ENCODE measurements at regions not wholly inside any gene's neighbourhood (a gene's known extent, or its start where the extent isn't known, plus 50 kb on each side); places are given as distances from the start of the nearest gene placed in this dataset.

DNA sequence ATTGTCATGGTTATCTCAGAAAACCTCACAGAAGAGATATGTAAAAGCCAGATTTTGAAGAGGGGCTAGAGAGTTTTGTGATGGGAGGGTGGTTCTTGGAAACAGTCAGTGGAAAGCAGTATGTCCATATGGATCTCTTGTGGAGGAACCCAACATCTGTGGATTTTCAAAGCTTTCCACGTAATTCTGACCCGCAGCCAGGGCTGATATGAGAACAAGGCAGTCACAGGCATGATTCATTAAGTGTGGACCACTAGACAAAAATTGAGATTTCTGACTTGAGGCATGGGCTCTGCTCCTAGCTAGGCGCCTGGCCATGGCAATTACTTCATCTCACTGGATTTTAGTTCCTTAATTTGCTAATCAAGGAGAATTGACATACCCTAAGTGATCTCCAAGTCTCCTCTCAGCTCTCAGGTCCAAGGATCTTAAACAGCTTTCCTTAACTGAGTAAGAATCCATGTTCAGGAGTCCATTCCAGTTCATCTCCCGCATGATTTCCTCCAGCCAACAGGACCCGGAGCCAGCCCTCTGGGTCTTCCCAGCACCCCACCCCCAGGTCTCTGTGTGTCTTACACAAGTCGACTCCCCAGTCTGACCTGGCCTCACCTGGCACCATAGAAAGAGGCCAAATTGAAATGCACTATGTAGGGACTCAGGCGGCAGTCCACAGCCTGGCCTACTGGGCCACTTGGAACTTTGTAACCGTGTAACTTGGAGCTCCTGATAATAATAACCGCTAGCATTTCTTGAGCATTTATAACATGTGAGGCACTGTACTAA is 176.3 kb upstream of the PARP11 start:
- no peak for DNase-seq (ENCODE audit: low spot score)

DNA sequence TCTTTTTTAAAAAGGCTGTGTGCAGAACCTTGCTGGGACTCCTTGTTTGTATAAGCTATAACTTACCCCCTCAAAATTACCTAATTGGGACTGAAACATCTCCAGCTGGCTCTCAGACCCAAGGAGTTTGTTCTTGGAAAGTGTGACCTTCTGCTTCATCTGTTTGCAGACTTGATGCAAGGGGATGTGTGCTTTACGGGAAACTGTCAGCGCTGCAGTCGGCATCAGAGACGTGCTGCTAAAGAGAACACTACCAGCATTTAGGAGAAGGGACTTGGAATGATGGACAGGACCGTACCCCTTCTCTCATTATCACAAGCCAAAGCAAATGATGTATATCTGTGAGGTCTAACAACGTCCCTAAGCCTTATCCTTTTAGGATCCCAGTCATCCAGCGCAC is 174.2 kb upstream of the PARP11 start:
- DNase-seq (ENCODE audit: low spot score), result no peak

DNA sequence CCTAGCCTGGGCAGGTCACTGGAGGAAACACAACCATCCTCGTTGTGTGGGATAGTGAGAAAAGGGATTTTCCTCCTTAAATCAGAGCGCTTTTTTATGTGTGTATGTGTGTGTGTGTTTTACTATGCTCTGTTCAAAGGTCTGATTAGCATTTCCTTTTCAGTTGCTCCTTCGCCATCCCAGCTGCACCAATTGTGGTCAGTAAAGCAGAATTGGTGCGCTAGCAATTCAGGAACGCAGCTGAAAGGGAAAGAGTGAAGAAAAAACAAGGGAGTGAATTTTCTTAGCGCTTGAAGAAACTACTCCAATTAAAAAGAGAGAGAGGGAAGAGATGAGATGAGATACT is 173.3 kb upstream of the PARP11 start:
- no peak for DNase-seq (ENCODE audit: low spot score)

DNA sequence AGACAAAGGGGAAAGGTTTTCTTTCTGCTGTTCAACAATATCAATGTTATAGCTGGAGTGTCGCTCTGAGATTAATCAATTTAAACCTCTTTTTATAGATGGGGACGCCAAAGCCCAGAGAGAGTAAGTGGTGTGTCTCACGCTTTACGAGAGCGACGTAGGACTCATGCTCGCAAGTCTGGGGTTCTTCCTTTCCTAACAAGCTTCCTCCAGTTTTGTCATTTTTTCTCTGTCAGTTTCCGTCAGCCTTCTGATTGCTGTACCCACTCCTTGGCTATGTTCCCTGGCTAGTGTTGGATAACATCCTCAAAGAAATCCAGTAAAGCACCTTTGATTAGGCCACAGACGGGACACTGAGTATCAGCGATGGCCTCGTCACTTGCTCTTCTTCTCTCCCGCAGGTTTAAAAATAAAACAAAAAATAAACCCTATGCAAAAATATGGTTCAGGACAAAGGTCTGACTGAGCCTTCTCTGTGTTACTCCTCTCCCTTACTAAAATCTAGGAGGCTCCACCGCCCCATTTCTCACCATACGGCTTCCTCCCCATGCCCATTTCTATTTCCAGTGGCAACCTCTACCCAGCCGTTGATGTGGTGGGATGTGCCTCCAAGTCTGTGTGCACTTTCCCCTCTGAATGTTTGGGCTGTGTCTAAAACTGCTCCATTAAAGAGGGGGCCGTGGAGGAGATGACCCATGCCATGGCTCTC is 172.7 kb upstream of the PARP11 start:
- DNase-seq (ENCODE audit: low spot score), result no peak

DNA sequence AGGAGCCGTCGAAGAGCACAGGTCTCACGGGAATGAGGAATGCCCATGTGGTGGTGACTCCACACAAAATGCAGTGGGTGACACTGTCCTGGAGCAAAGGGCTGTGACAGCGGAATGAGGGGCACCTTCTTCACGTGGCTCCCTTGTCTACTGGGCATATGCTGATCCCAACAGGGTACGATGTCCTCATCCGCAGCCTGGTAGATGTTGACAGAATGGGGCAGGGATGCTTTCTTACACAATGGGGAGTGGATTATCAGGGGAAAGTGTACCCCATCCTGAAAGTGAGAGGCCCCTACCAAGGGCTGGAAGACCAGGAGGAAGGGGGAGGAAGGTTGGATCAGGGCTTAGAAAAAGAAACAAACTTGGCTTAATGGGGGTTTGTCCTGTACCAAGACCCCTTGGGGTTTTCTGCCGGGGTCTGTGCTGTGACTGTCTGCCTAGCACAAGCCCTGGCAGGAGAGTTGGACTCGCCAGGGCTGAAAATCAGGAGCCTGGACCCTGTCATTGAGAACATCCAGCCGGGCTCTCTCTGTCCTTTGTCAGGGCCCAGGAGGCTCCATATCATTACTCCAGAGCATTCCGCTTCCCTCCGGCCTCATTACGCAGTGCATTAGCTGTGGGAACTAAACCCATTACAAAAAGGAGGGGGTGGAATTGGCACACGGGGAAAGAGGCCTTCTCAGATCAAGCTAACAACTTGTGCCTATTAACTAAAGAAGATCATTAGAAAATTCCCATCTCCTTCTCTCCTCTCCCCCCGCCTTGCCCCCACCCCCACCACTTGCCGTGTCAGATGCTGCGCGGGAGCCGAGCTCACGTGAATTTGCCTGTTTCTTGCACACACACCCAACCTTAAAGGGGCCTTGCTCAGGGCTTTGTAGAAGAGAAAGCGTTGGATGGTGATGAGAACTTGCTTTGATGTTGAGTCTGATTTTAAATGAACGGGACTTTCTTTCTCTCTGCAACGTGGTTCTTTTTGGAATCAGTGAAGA is 171.8 kb upstream of the PARP11 start:
- DNase-seq (ENCODE audit: low spot score), result no peak

DNA sequence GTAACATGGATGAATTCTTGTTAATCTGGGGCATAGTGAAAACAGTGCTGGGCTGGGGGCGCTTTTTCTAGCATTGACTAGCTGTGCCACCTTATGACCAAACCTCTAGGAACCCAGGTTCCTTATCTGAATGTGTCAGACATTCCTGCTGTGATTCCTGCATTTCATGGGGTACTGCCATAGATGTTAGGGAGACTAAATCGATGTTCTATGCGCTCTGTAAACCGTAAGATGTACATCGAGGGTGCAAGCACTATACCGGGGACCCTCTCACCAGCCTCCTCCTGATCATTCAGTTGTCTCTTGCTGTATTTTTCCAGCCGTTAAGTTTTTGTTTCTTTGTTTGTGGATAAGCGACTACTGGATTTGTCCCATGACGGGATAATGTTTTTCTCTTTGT is 170.9 kb upstream of the PARP11 start:
- DNase-seq (ENCODE audit: low spot score), result no peak

DNA sequence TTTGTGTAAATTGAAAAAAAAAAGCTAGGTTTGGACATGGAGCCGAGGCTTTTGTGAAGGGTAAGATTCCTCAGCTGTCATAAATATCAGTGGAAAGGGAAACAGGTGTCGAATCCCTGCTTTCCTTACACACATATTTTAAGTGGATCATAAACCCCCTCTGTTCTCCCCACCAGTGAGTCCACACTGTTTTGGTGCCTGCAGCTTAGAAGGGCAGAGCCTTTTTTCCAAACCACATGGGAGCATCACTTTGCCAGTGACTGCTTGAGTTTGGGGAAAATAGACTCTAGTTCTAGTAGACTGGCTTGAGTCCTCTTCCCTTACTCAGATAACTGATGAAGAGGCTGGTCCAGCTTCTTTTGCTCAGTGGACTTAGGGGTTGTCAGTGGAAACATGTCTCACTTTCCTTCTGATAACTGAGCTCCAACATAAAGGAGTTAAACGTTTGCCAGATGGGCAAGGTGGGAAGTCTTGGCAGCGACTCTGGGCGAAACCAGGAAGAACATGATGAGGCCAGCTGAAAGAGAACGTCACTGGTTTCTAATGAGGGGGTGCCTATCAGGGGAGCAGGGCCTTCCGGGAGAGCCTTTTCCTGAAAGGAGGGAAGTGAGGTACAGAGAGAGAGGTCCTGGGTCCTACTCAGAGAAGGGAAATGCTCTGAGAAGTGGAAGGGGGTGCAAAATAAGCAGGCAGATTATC is 168.1 kb upstream of the PARP11 start:
- DNase-seq (ENCODE audit: low spot score), result no peak

DNA sequence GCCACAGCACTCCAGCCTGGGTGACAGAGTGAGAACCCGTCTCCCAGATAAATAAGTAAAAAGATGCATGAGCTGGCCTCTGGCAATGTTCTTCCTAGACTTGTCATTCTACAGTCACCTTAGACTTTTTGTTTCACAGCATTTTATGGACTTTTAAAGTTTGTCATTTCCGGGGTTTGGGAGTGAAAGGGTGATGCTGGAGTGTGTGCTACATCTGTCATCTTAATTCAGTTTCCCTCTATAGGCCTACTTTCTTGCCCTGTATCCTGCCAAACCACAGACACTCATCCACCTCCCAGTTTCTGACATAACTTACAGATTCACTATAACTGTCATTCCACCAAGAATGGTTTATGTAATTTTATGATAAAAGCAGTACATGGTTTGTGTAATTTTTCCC is 166.7 kb upstream of the PARP11 start:
- no peak for DNase-seq (ENCODE audit: low spot score)

DNA sequence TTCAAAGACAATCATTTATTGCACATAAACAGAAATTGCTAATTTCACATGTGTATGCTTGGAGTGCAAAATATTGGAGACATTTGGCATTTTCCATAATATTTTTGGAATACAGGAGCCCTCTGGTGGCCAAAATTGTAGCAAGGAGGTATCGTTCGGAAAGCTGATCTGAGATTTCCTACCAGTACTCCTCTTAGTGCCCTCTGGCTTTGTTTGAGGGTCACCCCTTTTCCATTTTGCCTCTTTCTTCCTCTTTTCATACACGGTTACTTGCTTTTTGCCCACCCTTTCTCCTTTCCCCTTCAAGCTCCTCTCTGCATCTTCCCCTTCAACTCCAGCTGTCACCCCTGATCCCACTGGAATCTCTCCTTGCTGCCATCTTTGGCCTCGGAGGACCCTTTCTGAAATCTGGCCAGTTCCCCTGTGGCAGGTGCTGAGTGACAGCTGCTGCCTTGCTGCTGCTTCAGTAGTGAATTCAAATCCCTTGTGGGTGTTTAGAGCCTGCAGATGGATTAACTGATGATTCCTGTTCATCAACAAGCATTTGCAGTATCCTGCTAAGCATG is 164.6 kb upstream of the PARP11 start:
- no peak for DNase-seq (ENCODE audit: low spot score)

DNA sequence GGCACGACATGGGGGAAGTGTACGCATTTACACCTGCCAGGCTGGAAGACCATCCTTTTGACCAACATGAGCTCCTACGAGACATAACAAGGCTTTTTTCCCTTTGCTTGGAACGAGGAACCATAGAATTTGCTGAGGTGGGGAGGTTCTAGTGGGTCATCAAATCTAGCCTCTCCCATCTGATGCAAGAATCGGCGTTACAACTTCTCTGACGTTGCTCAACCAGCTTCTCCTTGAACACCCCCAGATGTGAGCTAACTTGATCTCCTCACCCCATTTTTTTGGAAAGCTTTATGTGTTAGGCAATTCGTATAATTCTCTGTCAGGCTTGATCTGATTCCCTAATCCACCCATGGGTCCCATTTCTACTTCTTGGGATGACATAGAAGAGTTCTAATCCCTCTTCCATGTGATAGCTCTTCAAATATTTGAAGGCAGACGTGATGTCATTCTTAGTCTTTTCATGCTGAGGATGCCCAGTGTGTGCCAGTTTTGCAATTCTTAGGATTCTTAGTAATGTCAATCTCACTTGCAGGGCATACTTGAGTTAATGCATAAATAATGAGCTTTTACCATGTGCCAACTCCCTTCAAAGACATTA is 163.6 kb upstream of the PARP11 start:
- DNase-seq (ENCODE audit: low spot score), result no peak

DNA sequence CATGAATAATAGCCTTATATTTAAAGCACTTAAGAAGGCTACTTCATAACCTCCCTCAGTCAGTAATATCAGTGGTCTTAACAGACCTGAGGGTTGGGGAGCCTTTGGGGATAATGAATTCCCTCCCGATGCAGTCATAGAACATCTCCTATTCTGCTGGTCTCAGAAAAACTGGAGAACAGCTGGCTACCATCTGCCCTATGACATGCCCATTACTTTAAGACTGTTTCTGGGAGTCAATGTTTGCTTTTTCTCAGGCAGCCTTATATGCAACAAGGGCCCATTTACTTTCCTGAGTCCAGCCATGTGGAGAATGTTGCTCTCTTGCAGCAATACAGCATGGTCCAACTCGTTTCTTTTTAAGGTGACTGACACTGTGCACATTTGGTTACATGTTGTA is 161.7 kb upstream of the PARP11 start:
- DNase-seq (ENCODE audit: low spot score), result no peak

DNA sequence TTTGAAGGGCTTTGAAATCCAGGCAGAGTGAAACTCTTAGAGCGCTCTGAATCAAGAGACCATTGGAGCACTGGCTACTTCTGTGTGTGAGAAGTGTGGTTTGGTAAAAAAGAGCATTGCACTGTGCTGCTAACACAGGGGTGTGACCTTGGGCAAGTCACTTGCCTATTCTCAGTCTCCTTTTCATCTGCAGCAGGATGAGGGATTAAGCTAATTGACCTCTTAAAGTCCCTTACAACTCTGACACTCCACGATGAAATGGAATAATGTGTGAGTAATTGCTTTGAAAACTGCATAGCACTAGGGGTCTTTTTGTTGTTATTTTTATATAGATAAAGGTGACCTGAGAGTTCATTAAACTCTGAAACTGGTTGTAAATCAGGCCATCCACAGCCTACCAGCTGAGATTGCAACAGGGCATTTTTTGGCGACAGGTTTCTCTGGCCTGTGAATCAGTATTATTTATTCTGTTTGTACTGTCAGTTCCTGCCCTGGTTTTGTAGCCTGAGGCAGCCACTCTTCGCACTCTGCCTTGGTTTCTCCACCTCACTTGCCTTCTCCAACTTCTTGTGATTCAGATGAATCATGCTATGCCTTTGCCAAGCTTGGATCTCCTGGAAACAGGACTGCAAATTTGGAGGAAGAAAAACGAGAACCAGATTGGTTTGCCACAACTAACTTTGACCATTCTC is 159.9 kb upstream of the PARP11 start:
- no peak for DNase-seq (ENCODE audit: low spot score)

DNA sequence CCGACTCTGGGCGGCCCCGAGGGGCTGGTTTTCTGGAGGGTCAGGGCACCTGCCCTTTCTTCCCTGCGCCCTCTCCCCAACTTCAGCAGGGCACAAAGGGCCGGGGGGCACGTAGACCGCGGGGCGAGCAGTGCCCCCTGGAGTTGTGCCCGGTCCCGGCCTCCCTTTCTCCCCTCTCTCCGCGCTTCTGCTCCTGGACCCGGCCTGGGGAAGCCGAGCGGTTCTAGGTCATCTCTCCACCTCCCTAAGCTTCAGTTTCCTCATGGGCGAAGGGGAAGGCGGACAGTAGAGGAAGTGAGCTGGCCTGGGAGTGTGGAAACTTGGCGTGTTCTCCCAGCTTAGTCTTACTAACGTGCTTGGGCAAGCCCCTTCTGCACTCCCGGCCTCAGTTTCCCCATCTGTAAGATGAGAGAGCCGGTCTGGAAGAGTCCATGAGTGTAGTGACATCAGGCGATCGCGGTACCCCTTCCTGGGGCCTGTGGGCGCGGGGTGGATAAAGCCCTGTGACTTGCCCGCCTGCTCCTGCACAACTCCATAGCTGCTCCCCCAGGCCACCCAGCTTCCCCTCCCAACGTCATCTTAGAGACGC is 158.6 kb upstream of the PARP11 start:
- no peak for DNase-seq (ENCODE audit: low spot score)

DNA sequence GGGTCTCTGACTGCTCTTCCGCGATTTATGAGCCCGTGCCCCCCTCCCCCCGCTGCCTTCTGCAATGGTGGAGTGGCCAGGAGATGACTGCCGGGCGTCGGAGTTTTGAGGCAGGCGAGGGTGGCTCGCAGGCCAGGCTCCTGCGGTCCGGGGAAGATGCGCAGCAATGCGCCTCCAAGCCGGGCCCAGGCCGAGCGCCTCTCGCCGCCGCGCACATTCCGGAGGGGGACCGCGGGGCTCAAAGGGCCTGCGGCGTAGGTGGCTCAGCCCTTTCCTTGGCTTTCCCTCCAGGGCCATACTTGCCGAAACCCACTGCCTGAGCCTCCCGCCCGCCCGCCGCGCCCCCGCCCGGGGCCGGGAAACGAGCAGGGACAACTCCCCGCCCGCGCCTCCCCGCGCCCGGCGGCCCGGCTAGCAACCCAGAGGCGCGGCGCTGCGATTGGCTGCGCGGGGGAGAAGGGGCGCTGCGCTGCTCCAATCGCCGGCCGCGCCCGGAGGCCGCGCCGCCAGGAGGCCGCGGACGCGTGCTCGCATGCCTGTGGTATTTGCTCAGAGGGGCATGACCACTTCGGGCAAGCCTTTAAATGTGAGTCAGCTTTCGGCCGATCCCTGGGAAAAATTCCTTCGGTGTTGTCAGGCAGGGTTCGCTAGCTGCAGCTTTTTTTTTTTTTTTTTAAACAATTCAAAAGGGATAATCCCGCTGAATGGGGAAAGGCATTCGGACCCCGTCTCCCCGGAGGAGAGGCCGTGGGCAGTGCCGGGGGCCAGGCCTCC is 157.9 kb upstream of the PARP11 start:
- DNase-seq (ENCODE audit: low spot score), result no peak

DNA sequence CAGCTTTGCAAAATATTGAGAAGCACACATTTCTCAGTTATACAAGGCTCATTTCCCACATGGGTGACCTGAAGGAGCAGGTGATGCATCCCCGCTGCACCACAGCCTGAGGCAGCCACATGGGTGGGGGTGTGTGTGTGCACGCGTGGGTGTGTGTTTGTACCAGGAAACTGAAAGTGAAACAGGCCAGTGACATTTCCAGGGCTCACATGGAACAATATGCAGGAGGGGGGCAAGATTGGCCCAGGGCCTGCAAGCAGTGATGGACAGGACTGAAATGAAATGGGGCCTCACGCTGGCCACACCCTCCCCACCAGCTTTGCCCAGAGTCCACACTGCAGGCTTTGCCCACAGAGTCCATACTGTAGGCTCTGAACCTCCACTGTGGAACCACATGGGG is 154.2 kb upstream of the PARP11 start:
- no peak for DNase-seq (ENCODE audit: low spot score)

DNA sequence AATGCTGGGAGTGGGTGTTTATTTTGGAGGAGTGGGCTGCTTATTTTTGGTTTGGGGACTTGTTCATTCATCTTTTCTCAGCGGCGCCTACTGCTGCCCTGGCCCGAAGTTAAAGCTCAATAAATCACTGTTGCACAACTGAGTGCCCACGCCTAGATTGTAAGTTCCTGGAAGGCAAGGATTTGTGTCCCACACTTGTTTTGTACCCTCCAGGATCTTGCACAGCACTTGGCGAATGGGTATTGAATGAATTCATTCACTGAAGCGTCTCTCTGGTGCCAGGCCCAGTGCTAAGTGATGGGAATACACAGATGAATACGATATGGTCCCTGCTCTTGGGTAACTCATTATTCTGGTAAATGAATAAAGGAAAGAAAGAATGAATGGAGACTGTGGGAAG is 153.3 kb upstream of the PARP11 start:
- DNase-seq (ENCODE audit: low spot score), result no peak

DNA sequence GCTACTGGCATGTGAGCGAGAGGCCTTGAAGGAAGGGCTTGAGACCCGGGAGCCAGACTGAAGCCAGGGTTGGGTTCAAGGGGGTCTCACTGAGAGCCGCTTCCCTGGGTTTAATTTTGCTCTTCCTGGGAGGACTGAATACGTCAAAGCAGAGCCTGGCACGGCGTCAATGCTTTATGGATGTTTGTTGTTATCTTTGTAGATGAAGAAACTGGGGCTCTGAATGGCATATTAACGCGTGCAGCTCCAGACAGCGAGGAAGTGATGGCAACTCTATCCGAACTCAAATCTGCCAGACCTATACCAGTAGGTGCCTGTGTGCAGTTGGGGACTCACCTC is 152.8 kb upstream of the PARP11 start:
- no peak for DNase-seq (ENCODE audit: low spot score)

DNA sequence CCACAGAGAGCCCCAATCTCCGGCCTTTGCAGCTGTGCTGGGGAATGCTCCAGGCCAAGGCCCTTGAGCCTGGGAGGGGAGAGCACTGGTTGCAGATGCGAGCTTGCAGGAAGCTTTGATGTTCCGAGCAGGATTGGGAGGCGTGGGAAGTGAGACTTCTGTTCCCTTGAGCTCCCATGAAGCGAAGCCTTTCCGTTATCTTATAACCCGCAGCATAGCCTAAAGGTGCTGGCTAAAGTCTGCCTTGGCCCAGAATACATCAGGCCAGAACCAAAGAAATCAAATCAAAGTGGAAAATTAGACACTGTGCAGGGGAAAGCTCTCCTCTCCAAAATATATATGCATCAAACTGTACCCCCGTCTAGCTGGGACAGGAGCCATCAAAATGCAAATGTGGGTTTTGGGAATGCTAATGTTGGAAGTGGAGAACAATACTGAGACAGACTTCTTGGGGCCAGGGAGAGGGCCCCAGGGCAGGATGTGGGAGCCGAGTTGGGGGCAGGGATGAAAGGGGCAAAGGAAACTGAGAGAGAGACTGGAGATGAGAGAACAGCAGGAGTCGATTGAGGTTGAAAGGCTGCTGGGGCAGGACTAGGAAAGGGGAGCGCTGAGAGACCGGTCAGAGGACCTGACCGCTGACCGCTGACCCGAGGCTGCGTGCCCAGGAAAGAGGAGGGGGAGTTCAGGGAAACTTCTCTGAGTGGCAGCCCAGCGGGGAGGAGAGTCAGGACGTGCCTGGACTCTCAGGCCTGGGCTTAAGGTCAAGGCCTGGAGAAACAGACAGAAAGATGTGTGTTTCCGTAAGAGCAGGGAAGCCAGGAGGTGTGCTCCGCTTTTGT is 152.2 kb upstream of the PARP11 start:
- no peak for DNase-seq (ENCODE audit: low spot score)

DNA sequence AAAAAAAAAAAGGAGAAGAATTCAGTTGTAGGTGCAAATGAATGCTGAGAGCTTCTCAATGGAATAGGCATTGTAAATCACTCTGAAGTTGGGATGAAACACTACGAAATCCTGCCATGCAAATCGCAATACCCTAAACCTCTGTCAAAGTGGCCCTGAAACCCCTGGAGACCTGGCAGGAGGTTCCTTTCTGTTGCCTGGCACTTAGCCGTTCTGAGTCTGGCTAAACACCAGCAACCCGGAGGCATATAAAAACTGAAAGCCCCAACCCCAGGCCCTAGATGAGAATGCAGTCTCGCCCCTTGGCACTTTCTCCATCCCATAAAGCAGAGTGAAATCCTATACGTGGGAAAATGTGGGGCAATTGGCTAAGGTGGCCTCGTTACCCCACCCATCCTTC is 151.5 kb upstream of the PARP11 start:
- no peak for DNase-seq (ENCODE audit: low spot score)

Measured in NAMALWA (cell line).